K562 (cell line): ENCODE measurements at regions not wholly inside any gene's neighbourhood (a gene's known extent, or its start where the extent isn't known, plus 50 kb on each side); places are given as distances from the start of the nearest gene placed in this dataset.

Experiments used
- CHD1 ChIP-seq: fragments of 200-600 bp; sonication (generic); IDR thresholded peaks from one replicate; pipeline ENCODE4 v1.6.1; 2012; ENCODE audit warnings: mild to moderate bottlenecking, moderate library complexity, low read length, inconsistent platforms
- FOXJ2 ChIP-seq: fragments of 200-800 bp; sonication (Bioruptor generic); IDR thresholded peaks from 2 replicates; pipeline ENCODE4 v1.6.1; 2016; ENCODE audit warnings: missing genetic modification characterization, missing compliant biosample characterization
- GATA2 ChIP-seq: sonication (generic); formaldehyde crosslinking; IDR thresholded peaks from 2 replicates; pipeline ENCODE4 v1.4.0; 2020; ENCODE audit warnings: mild to moderate bottlenecking, missing genetic modification reagents
- LEF1 ChIP-seq: fragments of 450-650 bp; IDR thresholded peaks from 2 replicates; pipeline ENCODE4 v1.6.1; 2016; ENCODE audit warnings: mild to moderate bottlenecking
- MAZ ChIP-seq, 2 experiments: fragments of 450-650 bp in 1 of 2; sonication (generic) in 1 of 2; formaldehyde crosslinking; IDR thresholded peaks in 1 of 2; conservative IDR thresholded peaks in 1 of 2; 2 replicates each; pipeline versions ENCODE4 v1.4.0 to v1.5.0; 2020; ENCODE audit warnings: mild to moderate bottlenecking in 1 of 2, missing genetic modification reagents in 1 of 2
- NFXL1 ChIP-seq: fragments of 450-650 bp; formaldehyde crosslinking; IDR thresholded peaks from 2 replicates; pipeline ENCODE4 v1.4.0; 2021; ENCODE audit warnings: mild to moderate bottlenecking
- ZC3H11A ChIP-seq: IDR thresholded peaks from 2 replicates; pipeline ENCODE4 v1.6.1; 2012; ENCODE audit warnings: low read depth, low read length, improper control_type of control experiment
- ZNF197 ChIP-seq: fragments of 200-800 bp; sonication (Bioruptor generic); IDR thresholded peaks from 2 replicates; pipeline ENCODE4 v1.6.1; 2016; ENCODE audit warnings: low read depth, missing genetic modification characterization, missing compliant biosample characterization
- ZNF551 ChIP-seq: fragments of 250-450 bp; sonication (Bioruptor Pico); IDR thresholded peaks from 2 replicates; pipeline ENCODE4 v1.5.0; 2021; ENCODE audit warnings: mild to moderate bottlenecking, moderate library complexity
- ZNF561 ChIP-seq: fragments of 450-650 bp; formaldehyde crosslinking; conservative IDR thresholded peaks from 2 replicates; pipeline ENCODE4 v1.4.0; 2020; ENCODE audit warnings: mild to moderate bottlenecking, moderate library complexity
- ZNF696 ChIP-seq: fragments of 250-450 bp; sonication (Bioruptor Pico); conservative IDR thresholded peaks from 2 replicates; pipeline ENCODE4 v1.4.0; 2020; ENCODE audit warnings: mild to moderate bottlenecking, moderate library complexity
- TF ChIP-seq, protein P1 (sequence below): fragments of 250-450 bp; sonication (Bioruptor Pico); IDR thresholded peaks from 2 replicates; pipeline ENCODE4 v1.4.0; 2020; ENCODE audit warnings: mild to moderate bottlenecking
- TF ChIP-seq, protein P2 (sequence below), 2 experiments: fragments of 450-650 bp; IDR thresholded peaks; 2 replicates each; pipeline ENCODE4 v1.6.1; 2016
- TF ChIP-seq, protein P3 (sequence below): fragments of 450-650 bp; formaldehyde crosslinking; IDR thresholded peaks from 2 replicates; pipeline ENCODE4 v1.4.0; 2020; ENCODE audit warnings: mild to moderate bottlenecking, moderate library complexity
- TF ChIP-seq, protein P4 (sequence below): fragments of 250-450 bp; sonication (Bioruptor Pico); IDR thresholded peaks from 2 replicates; pipeline ENCODE4 v1.5.0; 2021; ENCODE audit warnings: mild to moderate bottlenecking, borderline replicate concordance
- TF ChIP-seq, protein P5 (sequence below): fragments of 250-450 bp; sonication (Bioruptor Pico); IDR thresholded peaks from 2 replicates; pipeline ENCODE4 v1.4.0; 2020
- TF ChIP-seq, protein P6 (sequence below): fragments of 450-650 bp; formaldehyde crosslinking; conservative IDR thresholded peaks from 2 replicates; pipeline ENCODE4 v1.4.0; 2022; ENCODE audit warnings: mild to moderate bottlenecking, missing genetic modification characterization

DNA sequence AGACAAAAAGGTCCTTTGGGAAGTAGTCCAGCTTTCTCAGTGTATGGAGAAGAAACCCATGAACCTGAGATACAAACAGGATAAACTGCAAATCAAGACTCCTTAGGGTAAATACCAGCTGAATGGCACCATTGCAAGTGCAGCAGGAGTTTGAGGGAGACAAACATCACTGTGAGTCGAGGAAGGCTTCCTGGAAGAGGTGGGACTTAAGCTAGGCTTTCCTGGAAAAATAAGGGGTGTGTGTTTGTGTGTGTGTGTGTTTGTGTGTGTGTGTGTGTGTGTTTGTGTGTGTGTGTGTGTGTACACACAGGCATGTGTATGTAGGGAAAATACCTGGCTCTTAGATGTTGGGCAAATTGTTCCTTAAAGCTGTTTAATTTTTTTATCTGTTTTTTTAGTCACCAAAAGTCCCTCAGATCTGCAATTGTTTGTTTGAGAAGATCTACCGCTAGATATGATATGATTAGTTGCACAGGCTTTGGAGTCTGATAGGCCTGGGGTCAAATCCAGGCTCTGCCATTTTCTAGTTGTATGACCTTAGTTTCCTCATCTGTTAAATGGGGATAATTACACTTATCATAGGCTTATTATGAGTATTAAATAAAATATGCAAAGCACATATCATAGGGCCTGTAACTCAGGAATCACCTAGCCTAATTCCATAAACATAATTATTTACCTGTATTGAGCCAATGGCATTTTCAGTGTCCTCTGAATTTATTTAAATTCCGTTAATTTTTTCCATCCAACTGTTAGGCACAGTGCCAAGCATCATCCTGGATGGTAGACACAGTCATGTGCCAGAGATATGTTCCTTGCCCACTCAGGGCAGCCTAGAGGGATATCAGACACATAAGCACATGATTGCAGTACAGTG lies 85.6 kb upstream of the EED start (continued):
- 0 out of 2 replicates have a peak, but pooled peaks have one; percentile 43 for TF ChIP-seq GATA2
- no peak for TF ChIP-seq ZNF561
- no peak for TF ChIP-seq MAZ (CRISPR knock-in tag; conservative IDR thresholded peaks at IDR 0.05 in 1 of 2, IDR thresholded peaks at IDR 0.05 in 1 of 2)
- TF ChIP-seq, protein P1, sequence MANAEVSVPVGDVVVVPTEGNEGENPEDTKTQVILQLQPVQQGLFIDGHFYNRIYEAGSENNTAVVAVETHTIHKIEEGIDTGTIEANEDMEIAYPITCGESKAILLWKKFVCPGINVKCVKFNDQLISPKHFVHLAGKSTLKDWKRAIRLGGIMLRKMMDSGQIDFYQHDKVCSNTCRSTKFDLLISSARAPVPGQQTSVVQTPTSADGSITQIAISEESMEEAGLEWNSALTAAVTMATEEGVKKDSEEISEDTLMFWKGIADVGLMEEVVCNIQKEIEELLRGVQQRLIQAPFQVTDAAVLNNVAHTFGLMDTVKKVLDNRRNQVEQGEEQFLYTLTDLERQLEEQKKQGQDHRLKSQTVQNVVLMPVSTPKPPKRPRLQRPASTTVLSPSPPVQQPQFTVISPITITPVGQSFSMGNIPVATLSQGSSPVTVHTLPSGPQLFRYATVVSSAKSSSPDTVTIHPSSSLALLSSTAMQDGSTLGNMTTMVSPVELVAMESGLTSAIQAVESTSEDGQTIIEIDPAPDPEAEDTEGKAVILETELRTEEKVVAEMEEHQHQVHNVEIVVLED (CRISPR knock-in tag) = no peak
- TF ChIP-seq FOXJ2 (tag) = no peak
- TF ChIP-seq, protein P2, sequence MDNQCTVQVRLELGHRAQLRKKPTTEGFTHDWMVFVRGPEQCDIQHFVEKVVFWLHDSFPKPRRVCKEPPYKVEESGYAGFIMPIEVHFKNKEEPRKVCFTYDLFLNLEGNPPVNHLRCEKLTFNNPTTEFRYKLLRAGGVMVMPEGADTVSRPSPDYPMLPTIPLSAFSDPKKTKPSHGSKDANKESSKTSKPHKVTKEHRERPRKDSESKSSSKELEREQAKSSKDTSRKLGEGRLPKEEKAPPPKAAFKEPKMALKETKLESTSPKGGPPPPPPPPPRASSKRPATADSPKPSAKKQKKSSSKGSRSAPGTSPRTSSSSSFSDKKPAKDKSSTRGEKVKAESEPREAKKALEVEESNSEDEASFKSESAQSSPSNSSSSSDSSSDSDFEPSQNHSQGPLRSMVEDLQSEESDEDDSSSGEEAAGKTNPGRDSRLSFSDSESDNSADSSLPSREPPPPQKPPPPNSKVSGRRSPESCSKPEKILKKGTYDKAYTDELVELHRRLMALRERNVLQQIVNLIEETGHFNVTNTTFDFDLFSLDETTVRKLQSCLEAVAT (IDR thresholded peaks at IDR 0.05) = peak; percentile 85 to 94
- TF ChIP-seq ZNF696 = no peak
- no peak for TF ChIP-seq ZNF197
- TF ChIP-seq, protein P3, sequence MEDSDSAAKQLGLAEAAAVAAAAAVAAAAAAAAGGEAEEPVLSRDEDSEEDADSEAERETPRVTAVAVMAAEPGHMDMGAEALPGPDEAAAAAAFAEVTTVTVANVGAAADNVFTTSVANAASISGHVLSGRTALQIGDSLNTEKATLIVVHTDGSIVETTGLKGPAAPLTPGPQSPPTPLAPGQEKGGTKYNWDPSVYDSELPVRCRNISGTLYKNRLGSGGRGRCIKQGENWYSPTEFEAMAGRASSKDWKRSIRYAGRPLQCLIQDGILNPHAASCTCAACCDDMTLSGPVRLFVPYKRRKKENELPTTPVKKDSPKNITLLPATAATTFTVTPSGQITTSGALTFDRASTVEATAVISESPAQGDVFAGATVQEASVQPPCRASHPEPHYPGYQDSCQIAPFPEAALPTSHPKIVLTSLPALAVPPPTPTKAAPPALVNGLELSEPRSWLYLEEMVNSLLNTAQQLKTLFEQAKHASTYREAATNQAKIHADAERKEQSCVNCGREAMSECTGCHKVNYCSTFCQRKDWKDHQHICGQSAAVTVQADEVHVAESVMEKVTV (CRISPR knock-in tag) = no peak
- no peak for TF ChIP-seq ZC3H11A
- TF ChIP-seq, protein P4, sequence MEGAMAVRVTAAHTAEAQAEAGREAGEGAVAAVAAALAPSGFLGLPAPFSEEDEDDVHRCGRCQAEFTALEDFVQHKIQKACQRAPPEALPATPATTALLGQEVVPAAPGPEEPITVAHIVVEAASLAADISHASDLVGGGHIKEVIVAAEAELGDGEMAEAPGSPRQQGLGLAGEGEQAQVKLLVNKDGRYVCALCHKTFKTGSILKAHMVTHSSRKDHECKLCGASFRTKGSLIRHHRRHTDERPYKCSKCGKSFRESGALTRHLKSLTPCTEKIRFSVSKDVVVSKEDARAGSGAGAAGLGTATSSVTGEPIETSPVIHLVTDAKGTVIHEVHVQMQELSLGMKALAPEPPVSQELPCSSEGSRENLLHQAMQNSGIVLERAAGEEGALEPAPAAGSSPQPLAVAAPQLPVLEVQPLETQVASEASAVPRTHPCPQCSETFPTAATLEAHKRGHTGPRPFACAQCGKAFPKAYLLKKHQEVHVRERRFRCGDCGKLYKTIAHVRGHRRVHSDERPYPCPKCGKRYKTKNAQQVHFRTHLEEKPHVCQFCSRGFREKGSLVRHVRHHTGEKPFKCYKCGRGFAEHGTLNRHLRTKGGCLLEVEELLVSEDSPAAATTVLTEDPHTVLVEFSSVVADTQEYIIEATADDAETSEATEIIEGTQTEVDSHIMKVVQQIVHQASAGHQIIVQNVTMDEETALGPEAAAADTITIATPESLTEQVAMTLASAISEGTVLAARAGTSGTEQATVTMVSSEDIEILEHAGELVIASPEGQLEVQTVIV (CRISPR knock-in tag) = no peak
- peak; percentile 28; the same call in 1 of the 2 replicates for TF ChIP-seq LEF1
- no peak for TF ChIP-seq ZNF551
- TF ChIP-seq, protein P5, sequence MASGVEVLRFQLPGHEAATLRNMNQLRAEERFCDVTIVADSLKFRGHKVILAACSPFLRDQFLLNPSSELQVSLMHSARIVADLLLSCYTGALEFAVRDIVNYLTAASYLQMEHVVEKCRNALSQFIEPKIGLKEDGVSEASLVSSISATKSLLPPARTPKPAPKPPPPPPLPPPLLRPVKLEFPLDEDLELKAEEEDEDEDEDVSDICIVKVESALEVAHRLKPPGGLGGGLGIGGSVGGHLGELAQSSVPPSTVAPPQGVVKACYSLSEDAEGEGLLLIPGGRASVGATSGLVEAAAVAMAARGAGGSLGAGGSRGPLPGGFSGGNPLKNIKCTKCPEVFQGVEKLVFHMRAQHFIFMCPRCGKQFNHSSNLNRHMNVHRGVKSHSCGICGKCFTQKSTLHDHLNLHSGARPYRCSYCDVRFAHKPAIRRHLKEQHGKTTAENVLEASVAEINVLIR (CRISPR knock-in tag) = no peak
- TF ChIP-seq, protein P6, sequence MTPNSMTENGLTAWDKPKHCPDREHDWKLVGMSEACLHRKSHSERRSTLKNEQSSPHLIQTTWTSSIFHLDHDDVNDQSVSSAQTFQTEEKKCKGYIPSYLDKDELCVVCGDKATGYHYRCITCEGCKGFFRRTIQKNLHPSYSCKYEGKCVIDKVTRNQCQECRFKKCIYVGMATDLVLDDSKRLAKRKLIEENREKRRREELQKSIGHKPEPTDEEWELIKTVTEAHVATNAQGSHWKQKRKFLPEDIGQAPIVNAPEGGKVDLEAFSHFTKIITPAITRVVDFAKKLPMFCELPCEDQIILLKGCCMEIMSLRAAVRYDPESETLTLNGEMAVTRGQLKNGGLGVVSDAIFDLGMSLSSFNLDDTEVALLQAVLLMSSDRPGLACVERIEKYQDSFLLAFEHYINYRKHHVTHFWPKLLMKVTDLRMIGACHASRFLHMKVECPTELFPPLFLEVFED = no peak
- no peak for TF ChIP-seq CHD1
- TF ChIP-seq NFXL1 (CRISPR knock-in tag) = no peak
